EL (cell line): ENCODE measurements at regions not wholly inside any gene's neighbourhood (a gene's known extent, or its start where the extent isn't known, plus 50 kb on each side); places are given as distances from the start of the nearest gene placed in this dataset.

Experiments used
- DNase-seq: peaks from one replicate; pipeline ENCODE4 v3.0.0-alpha.2; 2016

DNA sequence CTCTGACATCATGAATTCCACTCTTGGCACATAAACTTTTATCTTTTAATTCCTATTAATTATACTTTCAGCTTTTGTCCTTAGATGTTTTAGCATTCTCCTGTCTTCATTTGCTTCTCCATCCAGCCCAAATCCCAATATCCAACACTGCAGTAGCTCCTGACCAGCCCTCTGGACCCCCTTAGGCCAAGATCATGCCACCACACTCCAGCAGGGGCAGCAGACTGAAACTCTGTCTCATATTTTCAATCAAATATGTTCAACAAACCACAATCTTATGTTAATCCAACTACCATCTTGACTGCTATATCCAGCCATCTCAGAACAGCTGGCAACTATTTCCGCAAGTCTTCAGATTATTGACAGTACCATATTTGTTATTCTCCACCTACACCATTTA is 315.8 kb upstream of the ROBO2 start:
- no peak for DNase-seq

GRCh38 chr3:76724706-76725105 is 315.2 kb upstream of the ROBO2 start:
- no peak for DNase-seq

DNA sequence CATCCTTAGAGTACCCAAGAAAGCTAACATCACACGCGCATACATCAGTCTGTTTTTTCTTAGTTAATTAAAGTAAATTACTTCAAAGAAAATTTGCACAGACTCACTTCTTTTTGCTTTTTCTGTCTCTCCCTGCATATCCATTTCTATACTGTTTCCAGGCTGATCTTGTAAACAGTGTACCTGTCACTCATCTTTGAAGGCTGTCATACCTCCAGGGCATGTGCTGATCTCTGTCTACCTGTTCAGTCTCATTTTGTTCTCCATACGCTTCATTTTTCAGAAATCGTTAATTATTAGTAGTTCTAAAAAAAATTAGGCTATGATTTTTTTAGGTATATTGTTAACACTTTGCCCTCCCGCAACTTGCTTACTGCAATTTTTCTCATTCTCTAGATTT is 313.9 kb upstream of the ROBO2 start:
- no peak for DNase-seq

- DNase-seq = no peak
Measured at GRCh38 chr3:76728426-76728825, 311.5 kb upstream of the ROBO2 start.

DNA sequence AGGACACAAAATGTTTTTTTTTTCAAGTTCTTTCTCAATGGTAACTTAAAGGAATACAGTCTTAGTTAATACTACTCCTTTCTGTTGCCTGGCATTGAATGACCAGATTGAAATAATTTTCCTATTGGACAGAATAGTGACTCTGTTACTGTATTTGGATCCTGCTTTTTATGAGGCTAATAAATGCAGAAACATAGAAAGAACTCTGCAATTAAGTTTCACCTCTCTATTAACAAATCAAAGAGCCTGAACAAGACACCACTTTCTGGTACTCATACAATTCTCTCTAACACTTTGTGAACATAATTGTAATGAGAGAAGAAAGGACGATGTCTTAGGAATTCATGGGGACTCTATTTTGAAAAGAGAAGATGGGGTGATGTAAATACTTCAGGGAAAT is 308.4 kb upstream of the ROBO2 start:
- no peak for DNase-seq

GRCh38 chr3:76733073-76733759 is 306.7 kb upstream of the ROBO2 start:
- no peak for DNase-seq

DNA sequence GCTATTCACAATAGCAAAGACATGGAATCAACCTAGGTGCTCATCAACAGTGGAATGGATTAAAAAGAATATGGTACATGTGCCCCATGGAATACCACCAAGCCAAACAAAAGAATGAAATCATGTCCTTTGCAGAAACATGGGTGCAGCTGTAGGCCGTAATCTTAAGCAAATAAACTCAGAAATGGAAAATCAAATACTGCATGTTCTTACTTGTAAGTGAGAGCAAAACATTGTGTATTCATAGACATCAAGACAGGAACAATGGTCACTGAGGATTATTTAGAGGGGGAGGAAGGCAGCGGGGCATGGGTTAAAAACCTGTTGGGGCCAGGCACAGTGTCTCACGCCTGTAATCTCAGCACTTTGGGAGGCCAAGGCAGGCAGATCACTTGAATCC is 304.7 kb upstream of the ROBO2 start:
- no peak for DNase-seq

DNA sequence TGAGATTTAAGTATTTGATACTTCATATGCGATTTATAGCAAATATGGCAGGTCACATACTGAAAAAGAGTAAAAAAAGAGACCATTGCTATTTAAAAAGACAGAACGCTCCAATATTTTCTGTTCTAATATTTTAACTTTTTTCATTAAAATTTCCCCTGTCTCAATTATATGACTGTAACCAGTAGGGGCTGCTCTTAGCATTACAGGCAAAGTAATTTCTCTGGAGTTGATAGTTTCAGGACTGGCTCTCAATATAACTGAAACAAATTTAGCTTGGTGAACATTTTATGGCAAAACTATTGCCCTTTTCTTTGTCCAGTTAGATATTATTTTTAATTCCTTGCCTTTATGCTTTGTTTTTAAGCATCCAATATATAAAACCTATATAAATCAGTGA is 286.3 kb upstream of the ROBO2 start:
- no peak for DNase-seq

DNA sequence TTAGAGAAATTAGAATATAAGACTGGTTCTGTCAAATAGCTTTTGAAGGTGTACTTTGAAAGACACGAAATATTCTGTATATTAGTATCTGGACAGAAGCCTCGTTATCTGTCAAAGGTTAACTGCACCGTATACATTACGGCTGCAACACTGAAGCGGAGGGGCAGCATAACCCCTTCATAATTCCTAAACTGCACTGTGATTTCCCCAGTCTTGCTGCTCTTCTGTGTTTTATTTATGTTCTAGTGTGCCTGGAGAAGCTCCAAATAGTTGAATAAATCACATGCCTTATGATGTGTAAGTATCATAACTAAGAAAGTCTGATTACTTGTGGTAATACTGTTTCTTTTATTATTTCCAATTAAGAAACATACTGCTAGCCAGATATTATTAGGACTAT is 285.7 kb upstream of the ROBO2 start:
- no peak for DNase-seq

DNA sequence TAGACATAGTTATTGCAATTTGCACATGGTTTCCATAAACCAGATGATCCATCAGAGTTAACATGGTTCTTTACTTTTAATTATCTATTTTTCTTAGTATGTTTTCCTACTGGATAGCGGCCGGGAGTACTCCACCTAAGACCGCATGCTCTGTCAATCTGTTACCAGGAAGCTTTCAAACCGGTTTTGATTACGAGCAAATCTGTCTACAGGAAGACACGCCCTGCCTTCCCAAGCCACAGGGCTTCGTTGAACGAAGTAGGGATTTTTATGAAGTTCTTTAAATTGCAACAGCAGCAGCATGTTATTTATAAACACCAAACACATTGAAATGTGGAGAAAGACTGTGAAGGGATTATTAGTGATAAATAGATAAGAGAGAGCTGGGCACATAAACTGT is 283.3 kb upstream of the ROBO2 start:
- no peak for DNase-seq

DNA sequence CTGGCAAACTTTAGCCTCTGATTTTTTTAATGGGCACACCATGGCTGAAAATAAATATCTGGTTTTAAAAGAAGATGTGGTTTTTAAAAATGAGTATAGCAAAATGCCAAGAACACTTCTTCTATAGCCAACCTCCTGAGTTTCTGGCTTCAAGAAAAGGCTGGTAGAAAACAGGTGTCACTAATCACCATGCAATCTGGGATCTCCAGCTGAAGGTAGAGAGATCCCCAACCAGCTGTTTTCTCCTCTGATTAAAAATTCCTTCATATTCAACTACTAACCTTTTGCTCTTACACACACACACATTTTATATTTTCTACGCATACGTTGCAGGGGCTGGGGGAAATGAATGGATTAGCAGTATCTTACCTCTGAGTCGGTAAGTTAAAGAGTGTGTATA is 279.6 kb upstream of the ROBO2 start:
- DNase-seq = no peak

- DNase-seq = no peak
Measured at GRCh38 chr3:76765511-76765910, 274.4 kb upstream of the ROBO2 start.

GRCh38 chr3:76768912-76769311 is 271.0 kb upstream of the ROBO2 start:
- DNase-seq = no peak

DNA sequence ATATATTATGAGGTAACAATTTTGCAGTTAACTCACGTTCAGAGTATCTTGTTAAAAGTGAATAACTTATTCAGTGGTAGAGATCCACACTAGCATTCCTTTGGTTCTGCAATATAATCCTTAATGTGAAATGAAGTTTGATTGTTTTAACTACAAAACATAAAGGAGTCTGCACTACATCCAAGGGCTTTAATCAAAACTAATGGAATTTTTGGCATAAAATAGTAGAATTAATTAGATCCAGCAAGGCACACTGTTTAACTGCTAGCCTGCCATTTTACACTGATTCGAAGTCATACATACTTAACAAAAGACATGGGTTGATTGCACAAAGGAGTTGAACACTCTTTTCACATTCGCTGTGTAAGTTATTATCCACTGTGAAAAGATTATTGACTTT is 263.0 kb upstream of the ROBO2 start:
- DNase-seq = no peak

DNA sequence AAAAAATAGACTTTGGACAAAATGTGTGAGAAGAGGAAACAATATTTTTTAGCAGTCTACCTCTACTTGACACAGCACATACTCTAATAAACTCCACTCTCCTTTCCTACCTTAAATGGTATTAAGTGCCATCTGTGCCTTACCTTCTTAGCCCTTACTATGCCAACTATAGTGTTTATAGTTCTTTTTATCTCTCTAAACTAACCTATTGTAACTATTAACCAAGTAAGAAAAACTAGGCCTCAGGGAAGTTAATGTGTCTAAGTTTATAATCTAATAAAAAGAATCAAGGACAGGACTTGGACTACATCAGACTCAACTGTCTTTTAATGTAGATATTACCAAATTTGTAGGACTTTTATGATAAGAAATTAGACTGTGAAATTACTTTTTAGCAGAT is 251.7 kb upstream of the ROBO2 start:
- DNase-seq = no peak

DNA sequence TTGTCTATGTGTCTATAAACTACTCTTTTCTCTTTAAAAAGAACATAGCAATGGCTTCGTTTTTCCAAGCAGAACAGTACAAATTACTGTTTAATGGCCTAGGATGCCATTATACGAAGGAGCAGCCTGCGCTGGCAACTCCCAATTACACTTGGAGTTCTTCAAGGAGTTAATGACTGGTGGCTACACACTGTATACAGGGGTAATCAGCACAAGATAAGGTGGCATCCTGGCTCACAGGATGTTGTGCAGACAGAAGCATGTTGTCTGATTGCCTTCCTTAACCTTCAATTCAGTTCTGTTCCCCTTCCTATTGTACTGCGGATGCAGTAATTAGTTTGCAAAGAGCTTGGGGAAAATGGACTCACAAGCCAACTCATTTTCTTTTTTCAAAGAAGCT is 250.7 kb upstream of the ROBO2 start:
- DNase-seq = no peak

DNA sequence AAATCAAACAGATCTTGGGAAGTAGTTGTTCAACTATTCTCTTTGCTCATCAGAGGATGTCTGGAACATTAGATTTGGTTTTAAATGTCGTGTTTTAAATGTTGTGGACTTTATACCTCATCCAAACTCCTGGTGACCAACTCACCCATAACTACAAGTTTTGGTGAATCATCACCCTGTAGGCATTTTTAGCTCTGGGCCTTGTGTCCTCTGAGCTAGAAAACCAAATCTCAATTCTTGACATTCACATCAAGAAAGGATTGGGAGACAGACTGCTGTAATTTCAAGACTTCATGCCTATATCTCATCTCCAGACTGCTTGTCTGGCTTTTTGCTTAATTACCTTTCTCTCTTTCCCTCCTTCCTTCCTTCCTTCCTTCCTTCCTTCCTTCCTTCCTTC is 228.5 kb upstream of the ROBO2 start:
- DNase-seq = no peak

DNA sequence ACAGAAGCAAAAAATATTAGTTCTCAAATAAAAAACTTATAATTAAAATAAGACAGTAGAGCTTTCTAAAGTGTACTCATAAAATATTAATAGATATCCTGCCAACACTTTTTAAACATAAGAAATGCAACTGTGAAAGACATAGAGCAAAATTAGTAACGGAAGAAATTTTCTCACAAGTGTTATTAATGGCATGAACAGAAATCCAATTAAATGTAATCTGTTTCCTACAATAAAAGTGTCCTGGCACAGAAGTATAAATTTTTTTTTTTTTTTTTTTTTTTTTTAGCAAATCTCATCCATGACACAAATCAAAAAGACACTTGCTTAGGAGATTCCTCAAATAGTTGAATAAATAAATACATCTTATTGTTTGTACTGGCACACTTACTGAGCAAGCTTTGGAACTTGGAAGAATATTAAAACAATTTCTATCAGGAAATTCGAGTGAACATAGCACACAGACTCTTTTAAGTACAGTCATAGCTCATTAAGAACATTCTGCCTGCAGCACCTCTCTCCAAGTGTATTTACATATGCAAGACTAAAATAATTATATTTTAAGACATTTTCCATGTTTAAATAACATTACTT is 227.2 kb upstream of the ROBO2 start:
- no peak for DNase-seq

GRCh38 chr3:76815561-76815960 is 224.3 kb upstream of the ROBO2 start:
- DNase-seq = no peak

GRCh38 chr3:76820481-76820880 is 219.4 kb upstream of the ROBO2 start:
- DNase-seq = no peak

DNA sequence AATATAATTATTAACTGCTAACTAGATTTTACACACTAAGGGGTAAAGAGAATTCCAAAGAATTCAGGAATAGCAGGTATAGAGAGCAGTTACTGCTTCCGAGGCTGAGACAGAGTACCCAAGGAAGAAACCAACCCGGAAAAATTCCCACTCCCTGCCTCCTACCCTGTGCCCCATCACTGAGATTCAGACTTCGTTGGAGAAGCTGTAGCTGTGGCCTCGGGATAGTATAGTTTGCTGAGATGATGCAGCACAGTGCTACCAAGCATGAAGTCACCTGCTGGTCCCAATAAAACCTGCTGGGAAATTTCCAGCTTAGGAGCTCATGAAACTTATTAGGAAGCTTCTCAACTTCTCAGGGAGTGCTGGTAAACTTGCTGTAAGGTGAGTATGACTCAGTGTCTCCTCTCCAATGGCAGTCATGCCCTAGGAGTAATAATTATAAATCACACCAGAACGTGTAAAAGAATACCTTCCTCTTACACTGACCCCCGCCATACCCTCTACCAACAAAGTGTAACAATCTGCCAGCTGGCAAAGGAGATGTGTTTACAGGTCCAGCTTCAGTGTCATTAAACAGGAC is 215.2 kb upstream of the ROBO2 start:
- no peak for DNase-seq

GRCh38 chr3:76826861-76827260 is 213.0 kb upstream of the ROBO2 start:
- no peak for DNase-seq

DNA sequence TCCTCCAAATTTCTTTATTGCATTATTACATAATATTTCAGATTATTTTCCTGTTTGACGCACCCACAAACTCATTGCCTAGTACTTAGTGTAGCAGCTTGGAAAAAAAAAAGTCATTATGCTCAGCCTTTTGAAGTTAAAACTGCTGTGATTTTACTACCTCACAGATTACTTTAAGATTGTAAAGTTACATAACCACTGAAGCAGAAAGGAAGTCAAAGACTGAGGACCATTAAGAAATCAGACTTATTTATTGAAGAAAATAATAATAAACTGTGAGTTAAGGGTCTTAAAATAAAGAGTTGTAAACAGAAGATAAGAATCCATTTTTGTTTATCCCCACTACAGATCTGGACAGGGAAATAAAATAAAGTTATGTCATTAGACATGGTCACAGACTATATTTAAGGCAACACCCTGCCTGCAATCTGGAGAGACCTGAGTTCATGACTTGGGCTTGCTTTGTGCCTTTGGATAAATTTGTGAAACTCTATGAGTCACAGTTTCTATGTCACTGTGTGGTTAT is 212.1 kb upstream of the ROBO2 start:
- DNase-seq = no peak

- no peak for DNase-seq
Measured at GRCh38 chr3:76834657-76835056, 205.2 kb upstream of the ROBO2 start.

DNA sequence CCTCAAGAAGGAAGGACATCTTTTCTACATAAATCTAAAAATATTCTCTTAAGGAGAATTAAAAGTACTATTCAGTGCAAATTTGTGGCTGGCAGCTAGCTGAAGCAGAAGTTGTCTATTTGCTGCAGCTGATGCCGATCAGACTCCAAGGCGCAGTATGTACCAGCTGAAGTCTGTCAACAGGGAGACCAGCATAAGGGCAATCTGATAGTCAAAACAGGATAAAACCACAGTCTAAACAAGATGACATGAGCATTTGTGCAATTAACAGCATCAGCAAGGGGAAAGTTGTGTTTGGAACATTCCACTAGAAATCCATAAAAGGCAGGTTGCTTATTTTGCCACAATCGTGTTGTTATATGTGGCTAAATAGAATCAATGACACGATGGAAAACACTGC is 198.2 kb upstream of the ROBO2 start:
- no peak for DNase-seq
